Pancreas (tissue), 10 donors: ENCODE measurements at regions not wholly inside any gene's neighbourhood (a gene's known extent, or its start where the extent isn't known, plus 50 kb on each side); places are given as distances from the start of the nearest gene placed in this dataset.
"Not testable (repeated sequence)": the region's sequence is repeated elsewhere in the genome, so short reads cannot be mapped to it uniquely, and the experiment has no call there.

Source experiments
- ATAC-seq, 4 donors: fragments of 200-7000 bp; cut with Tn5 transposase; one replicate each; pipeline versions ENCODE4 v1.8.0 to v1.9.1; 2020; ENCODE audit warnings: mild to moderate bottlenecking in 4 of 4, moderate library complexity in 4 of 4
- DNase-seq, 6 donors: peaks; one replicate each; pipeline ENCODE4 v3.0.0-alpha.2; 2020
- FAIRE-seq: peaks from 2 replicates; lab custom pipeline; 2012; peaks lifted over from hg19 to GRCh38; lab: Jason Lieb, UNC
- H3K27ac ChIP-seq, 4 donors: fragments of 200-600 bp; sonication (generic); 1 replicate in 3 of 4; 2 replicates in 1 of 4; pipeline versions ENCODE4 v1.5.0 to v1.8.0; 2020
- H3K27me3 ChIP-seq, 4 donors: fragments of 200-600 bp; one replicate each; pipeline ENCODE4 v1.8.0; 2021
- H3K36me3 ChIP-seq, 3 donors: fragments of 200-600 bp; sonication (generic) in 1 of 3; one replicate each; pipeline versions ENCODE4 v1.5.0 to v1.8.0; 2020 to 2021
- H3K4me1 ChIP-seq, 3 donors: fragments of 200-600 bp; one replicate each; pipeline ENCODE4 v1.8.0; 2021
- H3K4me3 ChIP-seq, 4 donors: fragments of 200-600 bp; sonication (generic) in 2 of 4; one replicate each; pipeline versions ENCODE4 v1.5.0 to v1.8.0; 2020 to 2021
- H3K9me3 ChIP-seq, 4 donors: fragments of 200-600 bp; one replicate each; pipeline ENCODE4 v1.8.0; 2021
- WGBS, 2 donors: extraction: QIAGEN DNeasy Blood & Tissue Kit; methylation state at CpG; one replicate each; pipeline ENCODE4 v1.1.7; 2013; 5-methylcytosine and 5-hydroxymethylcytosine counted together
- intact Hi-C, 3 donors: fragments of 100-400 bp; cut with DNase I; formaldehyde crosslinking; loops; one replicate each; pipeline versions ENCODE4 v1.11.1 to v1.14.2; 2022
- TF ChIP-seq, protein P1 (sequence below), 4 donors: fragments of 200-600 bp; sonication (generic) in 3 of 4; IDR thresholded peaks; one replicate each; pipeline versions ENCODE4 v1.5.0 to v1.8.0; 2021; ENCODE audit warnings: antibody characterized with exemption in 4 of 4
- donor health status: healthy with polysubstance abuse.
- donor health status: DM: no; HTN: no; CAD: no; lungs with moderate emphysema.
- donor health status: DM: no; HTN: no; CAD: no.
- donor health status: control.
- donor health status: control.
- donor health status: Bipolar disorder and iron deficiency.
- donor health status: DM: yes; HTN: yes; CAD: no.
- donor health status: DM: no; HTN: no; CAD: no.
- donor health status: DM: no; HTN: no; CAD: no.
- donor health status: DM: yes; HTN: yes; CAD: no.

DNA sequence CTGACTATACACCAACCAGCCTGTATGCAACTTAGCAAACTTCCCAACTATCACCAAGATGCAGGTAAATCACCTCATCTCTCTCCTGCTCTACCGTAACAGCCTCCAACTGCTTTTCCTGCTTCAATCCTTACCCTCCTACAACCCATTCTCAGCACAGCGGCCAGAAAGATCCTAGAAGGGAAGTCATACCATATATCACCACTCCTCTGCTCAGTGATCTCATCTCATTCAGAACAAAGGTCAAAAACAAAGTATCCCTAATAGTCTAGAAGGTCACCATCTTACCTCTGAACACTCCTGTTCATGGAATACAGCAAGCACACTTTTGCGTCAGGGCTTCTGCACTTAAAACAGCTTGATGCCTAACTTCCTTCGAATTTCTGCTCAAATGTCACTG lies 62.2 kb upstream of the RNF38 start:
- Histone ChIP-seq H3K4me1 (peaks cover 0 to 3% (median 0%) of the 10 kb centered on the region in 3 donors), H3K36me3 (no peaks in the 10 kb centered on the region), H3K27me3 (no peaks in the 10 kb centered on the region), H3K9me3 (no peaks in the 10 kb centered on the region), H3K27ac (no peak overlapping the region), H3K4me3 (no peak overlapping the region)
- TF ChIP-seq, protein P1, sequence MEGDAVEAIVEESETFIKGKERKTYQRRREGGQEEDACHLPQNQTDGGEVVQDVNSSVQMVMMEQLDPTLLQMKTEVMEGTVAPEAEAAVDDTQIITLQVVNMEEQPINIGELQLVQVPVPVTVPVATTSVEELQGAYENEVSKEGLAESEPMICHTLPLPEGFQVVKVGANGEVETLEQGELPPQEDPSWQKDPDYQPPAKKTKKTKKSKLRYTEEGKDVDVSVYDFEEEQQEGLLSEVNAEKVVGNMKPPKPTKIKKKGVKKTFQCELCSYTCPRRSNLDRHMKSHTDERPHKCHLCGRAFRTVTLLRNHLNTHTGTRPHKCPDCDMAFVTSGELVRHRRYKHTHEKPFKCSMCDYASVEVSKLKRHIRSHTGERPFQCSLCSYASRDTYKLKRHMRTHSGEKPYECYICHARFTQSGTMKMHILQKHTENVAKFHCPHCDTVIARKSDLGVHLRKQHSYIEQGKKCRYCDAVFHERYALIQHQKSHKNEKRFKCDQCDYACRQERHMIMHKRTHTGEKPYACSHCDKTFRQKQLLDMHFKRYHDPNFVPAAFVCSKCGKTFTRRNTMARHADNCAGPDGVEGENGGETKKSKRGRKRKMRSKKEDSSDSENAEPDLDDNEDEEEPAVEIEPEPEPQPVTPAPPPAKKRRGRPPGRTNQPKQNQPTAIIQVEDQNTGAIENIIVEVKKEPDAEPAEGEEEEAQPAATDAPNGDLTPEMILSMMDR (IDR thresholded peaks at IDR 0.05) = no peak
- WGBS, 2 donors = 94 to 97% methylated on average over 4 of the region's 4 CpGs
- ATAC-seq (no peak), DNase-seq (no peak), FAIRE-seq (no peak)
- intact Hi-C loops = no loop called here

DNA sequence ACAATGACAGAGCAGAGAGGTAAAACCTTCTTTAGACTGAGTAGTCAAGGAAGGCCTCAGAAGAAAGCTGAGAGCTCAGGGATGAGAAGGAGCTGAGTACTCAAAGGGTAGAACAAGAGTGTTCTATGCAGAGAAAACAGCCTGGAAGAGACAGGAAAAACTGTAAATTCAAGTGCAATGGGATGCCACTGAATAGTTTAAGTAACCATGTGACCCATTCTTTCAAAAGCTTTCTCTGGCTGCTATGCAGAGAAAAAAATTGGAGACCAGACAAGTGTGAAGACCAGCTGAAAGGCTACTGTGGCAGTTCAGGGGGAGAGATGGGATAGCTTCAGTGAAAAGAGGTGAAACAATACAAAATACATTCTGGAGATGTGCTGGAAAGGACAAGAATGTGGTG lies 61.3 kb upstream of the RNF38 start:
- no peak for DNase-seq
- FAIRE-seq = no peak
- Histone ChIP-seq H3K4me3 (no peak overlapping the region), H3K4me1 (peaks cover 0 to 4% (median 0%) of the 10 kb centered on the region in 3 donors), H3K36me3 (no peaks in the 10 kb centered on the region), H3K9me3 (no peaks in the 10 kb centered on the region), H3K27me3 (no peaks in the 10 kb centered on the region), H3K27ac (no peak overlapping the region)
- intact Hi-C loops = no loop called here
- TF ChIP-seq, protein P1 (IDR thresholded peaks at IDR 0.05) = no peak
- ATAC-seq = no peak

DNA sequence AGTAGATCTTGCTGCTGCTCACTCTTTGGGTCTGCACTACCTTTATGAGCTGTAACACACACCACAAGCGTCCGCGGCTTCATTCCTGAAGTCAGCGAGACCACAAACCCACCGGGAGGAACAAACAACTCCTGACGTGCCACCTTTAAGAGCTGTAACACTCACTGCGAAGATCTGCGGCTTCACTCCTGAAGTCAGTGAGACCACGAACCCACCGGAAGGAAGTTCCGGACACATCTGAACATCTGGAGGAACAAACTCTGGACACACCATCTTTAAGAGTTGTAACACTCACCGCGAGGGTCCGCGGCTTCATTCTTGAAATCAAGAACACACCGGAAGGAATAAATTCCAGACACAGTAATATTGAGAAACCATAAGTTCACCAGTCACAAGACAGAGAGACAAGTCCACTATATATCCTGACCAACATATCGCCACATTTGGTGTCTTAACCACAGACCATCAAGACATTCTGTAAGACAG lies 58.4 kb upstream of the RNF38 start:
- not testable (repeated sequence) for H3K4me3 ChIP-seq, H3K36me3 ChIP-seq, H3K27me3 ChIP-seq, FAIRE-seq, ATAC-seq, DNase-seq, H3K4me1 ChIP-seq, H3K27ac ChIP-seq, H3K9me3 ChIP-seq
- intact Hi-C loops = loop anchor here in 1 of 3 donors (10.0 kb wide), 1 partner anchor 54 kb away; the partner anchor contains the start of gene RNF38
- WGBS, 2 donors = 90 to 93% methylated on average over 17 of the region's 17 CpGs

DNA sequence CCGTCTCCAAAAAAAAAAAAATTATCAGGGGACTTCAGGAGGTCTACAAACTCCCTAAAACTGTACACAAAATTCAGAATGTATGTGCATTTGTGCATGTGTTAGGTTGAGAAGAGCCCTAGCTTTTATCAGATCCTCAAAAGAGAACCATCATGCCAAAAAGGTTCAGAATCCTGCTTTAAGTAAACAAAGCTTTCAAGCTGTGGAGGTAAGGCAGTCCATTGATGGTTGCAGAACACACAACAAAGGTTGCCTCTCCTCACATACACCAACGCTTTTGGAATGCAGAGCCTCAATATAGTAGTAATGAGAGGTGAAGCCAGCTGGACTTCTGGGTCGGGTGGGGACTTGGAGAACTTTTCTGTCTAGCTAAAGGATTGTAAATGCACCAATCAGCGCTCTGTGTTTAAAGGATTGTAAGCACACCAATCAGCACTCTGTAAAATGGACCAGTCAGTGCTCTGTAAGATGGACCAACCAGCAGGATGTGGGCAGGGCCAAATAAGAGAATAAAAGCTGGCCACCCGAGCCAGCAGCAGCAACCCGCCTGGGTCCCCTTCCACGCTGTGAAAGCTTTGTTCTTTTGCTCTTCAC lies 57.9 kb upstream of the RNF38 start:
- FAIRE-seq = no peak
- no peaks in the 10 kb centered on the region for H3K27me3 ChIP-seq
- H3K36me3 ChIP-seq = no peaks in the 10 kb centered on the region
- TF ChIP-seq, protein P1 (IDR thresholded peaks at IDR 0.05) = no peak
- H3K4me1 ChIP-seq = peaks cover 0 to 4% (median 0%) of the 10 kb centered on the region in 3 donors
- DNase-seq = no peak
- no peaks in the 10 kb centered on the region for H3K9me3 ChIP-seq
- H3K4me3 ChIP-seq = no peak overlapping the region
- 84 to 88% methylated on average over 7 of the region's 7 CpGs for WGBS, 2 donors
- ATAC-seq = no peak
- H3K27ac ChIP-seq = no peak overlapping the region
- intact Hi-C loops = loop anchor here in 1 of 3 donors (10.0 kb wide), 1 partner anchor 53 kb away; the partner anchor contains the start of gene RNF38

DNA sequence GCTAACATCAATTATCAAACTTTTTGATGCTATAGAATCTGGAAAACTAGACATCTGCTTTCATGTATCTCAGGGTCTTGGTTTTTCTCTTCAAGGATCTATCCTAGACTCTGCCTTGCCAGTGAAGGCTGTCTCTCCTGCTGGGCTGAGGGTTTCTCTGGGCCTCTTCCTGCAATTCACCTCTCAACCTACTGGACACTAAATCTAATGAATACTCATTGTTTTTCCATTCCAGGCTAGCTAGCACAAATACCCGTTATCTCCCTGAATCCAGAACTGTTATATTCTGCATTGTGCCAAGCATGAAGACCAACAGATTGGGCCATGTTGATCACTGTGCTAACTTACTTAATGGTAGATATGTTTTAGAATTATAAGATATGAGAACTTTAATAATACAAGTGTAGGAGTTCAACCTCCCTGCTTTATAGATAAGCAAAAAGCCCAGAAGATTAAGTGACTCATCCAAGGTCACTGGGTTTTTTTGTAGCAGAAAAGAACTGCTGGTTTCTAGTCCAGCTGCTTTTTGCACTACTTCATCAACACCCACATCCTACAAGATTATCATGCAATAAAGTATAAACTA lies 56.5 kb upstream of the RNF38 start:
- no peak overlapping the region for H3K27ac ChIP-seq
- H3K9me3 ChIP-seq = no peaks in the 10 kb centered on the region
- H3K4me3 ChIP-seq = no peak overlapping the region
- H3K36me3 ChIP-seq = no peaks in the 10 kb centered on the region
- intact Hi-C loops = loop anchor here in 1 of 3 donors (10.0 kb wide), 1 partner anchor 52 kb away; the partner anchor contains the start of gene RNF38
- H3K4me1 ChIP-seq = peaks cover 0 to 4% (median 0%) of the 10 kb centered on the region in 3 donors
- TF ChIP-seq, protein P1 (IDR thresholded peaks at IDR 0.05) = no peak
- FAIRE-seq = no peak
- no peak for DNase-seq
- H3K27me3 ChIP-seq = no peaks in the 10 kb centered on the region
- peak; percentile 55 to 74 (median 60) for ATAC-seq
- WGBS, 2 donors = 45 to 46% methylated on average over 1 of the region's 1 CpG
